Smooth muscle cell (in vitro differentiated cells): ENCODE measurements at regions not wholly inside any gene's neighbourhood (a gene's known extent, or its start where the extent isn't known, plus 50 kb on each side); places are given as distances from the start of the nearest gene placed in this dataset.

Experiments used
- DNase-seq: peaks from one replicate; lab custom pipeline; 2025; ENCODE audit not compliant: unreplicated experiment; lab: John Stamatoyannopoulos, UW
- H2AFZ ChIP-seq: fragments of 200-600 bp; sonication (generic); 2 replicates; pipeline ENCODE4 v1.6.0; 2016; ENCODE audit warnings: antibody characterized with exemption, low read depth, mild to moderate bottlenecking
- H3F3A ChIP-seq: fragments of 200-600 bp; sonication (generic); 2 replicates; pipeline ENCODE4 v1.6.0; 2017; ENCODE audit warnings: antibody characterized with exemption, low read depth
- H3K27ac ChIP-seq: fragments of 200-600 bp; sonication (generic); 2 replicates; pipeline ENCODE4 v1.5.1; 2016; ENCODE audit warnings: low read depth, mild to moderate bottlenecking
- H3K27me3 ChIP-seq: fragments of 200-600 bp; sonication (generic); 2 replicates; pipeline ENCODE4 v1.6.1; 2016; ENCODE audit warnings: low read depth, mild to moderate bottlenecking
- H3K36me3 ChIP-seq: fragments of 200-600 bp; sonication (generic); 2 replicates; pipeline ENCODE4 v1.5.1; 2016; ENCODE audit warnings: low read depth
- H3K4me1 ChIP-seq: fragments of 200-600 bp; sonication (generic); 2 replicates; pipeline ENCODE4 v1.5.1; 2016; ENCODE audit warnings: low read depth
- H3K4me2 ChIP-seq: fragments of 200-600 bp; sonication (generic); 2 replicates; pipeline ENCODE4 v1.6.0; 2016; ENCODE audit warnings: mild to moderate bottlenecking
- H3K4me3 ChIP-seq: fragments of 200-600 bp; sonication (generic); 2 replicates; pipeline ENCODE4 v1.5.1; 2016; ENCODE audit warnings: mild to moderate bottlenecking
- H3K79me2 ChIP-seq: fragments of 200-600 bp; sonication (generic); 2 replicates; pipeline ENCODE4 v1.6.0; 2016; ENCODE audit warnings: low read depth, mild to moderate bottlenecking
- H3K9ac ChIP-seq: fragments of 200-600 bp; sonication (generic); 2 replicates; pipeline ENCODE4 v1.6.0; 2016; ENCODE audit warnings: low read depth
- H3K9me3 ChIP-seq: fragments of 200-600 bp; sonication (generic); replicated peaks from 2 replicates; pipeline ENCODE4 v1.5.1; 2016; ENCODE audit warnings: low read depth
- H4K20me1 ChIP-seq: fragments of 200-600 bp; sonication (generic); 2 replicates; pipeline ENCODE4 v1.6.0; 2016; ENCODE audit warnings: low read depth
- WGBS: methylation state at CpG from one replicate; pipeline ENCODE4 v1.1.7; 2016; ENCODE audit warnings: low lambda C conversion rate; 5-methylcytosine and 5-hydroxymethylcytosine counted together
- TF ChIP-seq, protein P1 (sequence below): fragments of 200-600 bp; sonication (generic); IDR thresholded peaks from 2 replicates; pipeline ENCODE4 v1.5.1; 2017; ENCODE audit warnings: borderline replicate concordance, mild to moderate bottlenecking, antibody characterized with exemption; ENCODE audit not compliant: insufficient read depth, poor library complexity, severe bottlenecking

DNA sequence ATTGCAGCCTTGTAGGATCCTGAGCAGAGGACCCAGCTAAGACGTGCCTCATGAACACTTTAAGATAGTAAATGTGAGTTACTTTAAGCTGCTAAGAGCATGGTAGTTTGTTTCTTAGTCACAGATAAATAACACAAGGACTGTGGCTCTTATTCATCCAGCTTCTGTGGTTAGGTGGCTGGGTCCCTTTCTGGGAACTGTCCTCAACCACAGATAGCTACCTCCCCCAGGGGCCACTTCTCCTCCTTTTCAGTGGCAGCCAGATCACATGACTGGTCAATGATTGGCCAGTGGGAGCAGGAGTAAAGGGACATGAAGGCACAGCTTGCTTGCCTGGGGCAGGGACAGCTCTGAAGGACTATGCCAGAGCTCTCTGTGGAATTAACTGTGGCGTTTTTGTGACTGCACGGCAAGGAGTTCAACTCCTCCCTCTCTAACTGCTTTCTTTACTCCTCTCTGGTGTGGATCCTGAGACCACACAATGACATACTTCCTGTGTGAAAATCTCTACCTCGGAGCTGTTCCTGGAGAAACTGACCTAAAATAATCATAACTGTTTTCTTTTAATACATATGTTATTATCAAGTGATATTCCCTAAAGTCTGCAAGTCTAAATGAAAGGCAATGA is 76.5 kb downstream of the NRN1 start:
- peaks cover 6% of the 10 kb centered on the region for H3K27me3 ChIP-seq
- TF ChIP-seq, protein P1, sequence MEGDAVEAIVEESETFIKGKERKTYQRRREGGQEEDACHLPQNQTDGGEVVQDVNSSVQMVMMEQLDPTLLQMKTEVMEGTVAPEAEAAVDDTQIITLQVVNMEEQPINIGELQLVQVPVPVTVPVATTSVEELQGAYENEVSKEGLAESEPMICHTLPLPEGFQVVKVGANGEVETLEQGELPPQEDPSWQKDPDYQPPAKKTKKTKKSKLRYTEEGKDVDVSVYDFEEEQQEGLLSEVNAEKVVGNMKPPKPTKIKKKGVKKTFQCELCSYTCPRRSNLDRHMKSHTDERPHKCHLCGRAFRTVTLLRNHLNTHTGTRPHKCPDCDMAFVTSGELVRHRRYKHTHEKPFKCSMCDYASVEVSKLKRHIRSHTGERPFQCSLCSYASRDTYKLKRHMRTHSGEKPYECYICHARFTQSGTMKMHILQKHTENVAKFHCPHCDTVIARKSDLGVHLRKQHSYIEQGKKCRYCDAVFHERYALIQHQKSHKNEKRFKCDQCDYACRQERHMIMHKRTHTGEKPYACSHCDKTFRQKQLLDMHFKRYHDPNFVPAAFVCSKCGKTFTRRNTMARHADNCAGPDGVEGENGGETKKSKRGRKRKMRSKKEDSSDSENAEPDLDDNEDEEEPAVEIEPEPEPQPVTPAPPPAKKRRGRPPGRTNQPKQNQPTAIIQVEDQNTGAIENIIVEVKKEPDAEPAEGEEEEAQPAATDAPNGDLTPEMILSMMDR, result no peak
- no peak for DNase-seq
- H3K36me3 ChIP-seq, result no peaks in the 10 kb centered on the region
- no peak overlapping the region for H2AFZ ChIP-seq
- no peak overlapping the region for H3K4me2 ChIP-seq
- no peaks in the 10 kb centered on the region for H3K9me3 ChIP-seq
- no peaks in the 10 kb centered on the region for H3F3A ChIP-seq
- no peak overlapping the region for H3K4me3 ChIP-seq
- H3K4me1 ChIP-seq, result no peaks in the 10 kb centered on the region
- no peak overlapping the region for H3K9ac ChIP-seq
- WGBS, result 61% methylated on average over 4 of the region's 4 CpGs
- H4K20me1 ChIP-seq, result no peaks in the 10 kb centered on the region
- no peaks in the 10 kb centered on the region for H3K79me2 ChIP-seq
- H3K27ac ChIP-seq, result no peak overlapping the region

DNA sequence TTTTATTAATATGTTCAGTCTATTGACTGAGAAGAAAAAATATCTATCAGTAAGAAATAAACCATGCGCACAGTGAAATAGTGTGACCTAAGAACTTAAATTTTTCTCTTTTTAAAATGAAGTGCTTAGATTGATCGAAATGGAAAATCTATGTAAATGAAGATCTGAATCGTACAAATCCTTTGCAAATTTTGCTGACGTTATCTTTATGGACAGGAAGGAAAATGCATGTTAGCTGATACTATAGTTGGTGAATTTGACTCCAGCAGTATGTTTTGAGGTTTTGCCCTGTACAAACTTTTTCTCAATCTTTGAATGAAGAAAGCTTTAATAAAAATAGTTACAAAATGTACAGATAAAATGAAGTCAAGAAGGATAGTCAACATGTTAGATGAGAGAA is 82.9 kb downstream of the NRN1 start:
- H3K27ac ChIP-seq, result no peak overlapping the region
- no peak overlapping the region for H3K4me3 ChIP-seq
- no peaks in the 10 kb centered on the region for H3K4me1 ChIP-seq
- no peak overlapping the region for H3K9ac ChIP-seq
- no peak overlapping the region for H2AFZ ChIP-seq
- no peaks in the 10 kb centered on the region for H3K9me3 ChIP-seq
- no peak overlapping the region for H3K4me2 ChIP-seq
- 89% methylated on average over 4 of the region's 4 CpGs for WGBS
- H3K79me2 ChIP-seq, result no peaks in the 10 kb centered on the region
- no peaks in the 10 kb centered on the region for H3F3A ChIP-seq
- no peak for DNase-seq
- H3K36me3 ChIP-seq, result no peaks in the 10 kb centered on the region
- TF ChIP-seq, protein P1, result no peak
- no peaks in the 10 kb centered on the region for H4K20me1 ChIP-seq
- H3K27me3 ChIP-seq, result peaks cover 2% of the 10 kb centered on the region

DNA sequence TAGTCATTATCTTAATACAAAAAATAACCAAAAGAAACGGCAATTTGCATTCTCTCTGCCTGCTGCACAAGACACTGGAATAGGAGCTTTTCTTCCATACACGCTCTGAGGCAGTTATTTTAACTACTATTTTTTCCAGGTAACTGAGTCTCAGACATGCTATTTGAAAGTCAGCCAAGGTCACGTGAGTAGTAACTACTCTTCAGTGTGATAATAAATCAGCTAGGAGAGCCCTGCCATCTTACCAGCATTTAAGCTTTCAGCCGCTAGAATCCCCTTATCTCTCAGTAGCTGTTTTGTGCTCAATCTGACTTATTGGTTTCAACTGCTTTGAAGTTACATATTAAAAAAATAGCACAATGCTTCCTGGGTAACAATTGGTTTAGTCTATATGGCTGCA is 84.5 kb downstream of the NRN1 start:
- H3K9ac ChIP-seq, result no peak overlapping the region
- no peak overlapping the region for H3K4me2 ChIP-seq
- no peak for DNase-seq
- H3K4me3 ChIP-seq, result no peak overlapping the region
- no peaks in the 10 kb centered on the region for H3K9me3 ChIP-seq
- TF ChIP-seq, protein P1, result no peak
- no peaks in the 10 kb centered on the region for H3F3A ChIP-seq
- no peak overlapping the region for H2AFZ ChIP-seq
- no peaks in the 10 kb centered on the region for H3K36me3 ChIP-seq
- no peaks in the 10 kb centered on the region for H3K27me3 ChIP-seq
- H4K20me1 ChIP-seq, result no peaks in the 10 kb centered on the region
- H3K27ac ChIP-seq, result no peak overlapping the region
- 83% methylated on average over 4 of the region's 4 CpGs for WGBS
- no peaks in the 10 kb centered on the region for H3K79me2 ChIP-seq
- no peaks in the 10 kb centered on the region for H3K4me1 ChIP-seq

DNA sequence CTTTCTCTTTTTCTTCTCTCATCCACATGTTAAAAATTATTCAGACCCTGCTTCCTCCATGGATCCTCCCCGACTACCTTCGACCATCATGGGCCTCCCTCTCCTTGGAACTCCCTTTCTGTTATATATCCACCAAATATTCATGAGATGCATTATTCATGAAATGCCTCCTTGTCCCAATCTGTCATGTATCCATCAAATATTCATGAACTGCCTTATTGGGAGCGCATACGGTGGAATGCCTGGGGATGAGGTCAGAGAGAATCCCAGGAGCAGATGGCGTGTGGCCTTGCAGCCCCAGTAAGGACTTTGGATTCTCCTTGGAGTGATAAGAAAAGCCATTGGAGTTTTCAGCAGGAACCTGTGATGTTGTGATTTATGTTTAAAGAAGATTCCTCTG is 97.0 kb downstream of the NRN1 start:
- Histone ChIP-seq H2AFZ (no peak overlapping the region), H3F3A (no peaks in the 10 kb centered on the region), H4K20me1 (no peaks in the 10 kb centered on the region), H3K79me2 (no peaks in the 10 kb centered on the region), H3K9ac (no peak overlapping the region), H3K4me3 (no peak overlapping the region), H3K4me2 (no peak overlapping the region), H3K27ac (no peak overlapping the region), H3K36me3 (no peaks in the 10 kb centered on the region), H3K4me1 (no peaks in the 10 kb centered on the region), H3K9me3 (no peaks in the 10 kb centered on the region), H3K27me3 (no peaks in the 10 kb centered on the region)
- TF ChIP-seq, protein P1, result no peak
- DNase-seq, result no peak
- WGBS, result 95% methylated on average over 5 of the region's 5 CpGs
